ENCODE measurements at regions not wholly inside any gene's neighbourhood (a gene's known extent, or its start where the extent isn't known, plus 50 kb on each side); places are given as distances from the start of the nearest gene placed in this dataset.

DNA sequence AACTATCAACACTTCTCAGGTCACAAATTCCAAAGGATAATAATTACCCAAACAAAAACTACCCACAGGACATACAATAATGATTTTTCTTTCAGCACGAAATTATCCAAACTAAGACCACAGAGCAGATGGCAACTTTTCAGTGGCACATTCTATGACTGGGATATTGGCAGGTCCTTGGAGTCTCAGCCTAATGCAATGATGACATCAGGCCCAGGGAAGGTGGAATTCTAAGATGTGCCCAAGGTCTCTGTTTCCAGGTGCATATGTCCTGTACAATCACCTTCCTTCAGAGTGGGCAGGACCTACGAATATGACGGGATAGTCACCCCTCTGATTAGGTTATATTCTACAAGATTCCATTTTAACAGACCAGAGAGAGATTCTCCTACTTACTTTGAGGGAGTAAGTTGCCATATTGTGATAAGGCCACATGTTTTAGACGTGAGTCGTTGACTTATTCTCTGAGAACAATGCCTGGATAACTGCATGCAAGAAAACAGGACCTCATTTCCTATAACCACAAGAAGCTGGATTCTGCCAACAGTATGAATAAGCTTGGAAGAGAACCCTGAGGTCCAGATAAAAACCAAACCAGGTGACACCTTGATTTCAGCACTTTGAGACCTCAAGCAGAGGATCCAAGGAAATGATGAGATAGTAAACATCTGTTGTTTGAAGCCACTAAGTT is 69.9 kb downstream of the ZC3H11B start:
- TF ChIP-seq CEBPB (IDR thresholded peaks at IDR 0.05) = no peak
- no peak for TF ChIP-seq RAD21 (IDR thresholded peaks at IDR 0.05; ENCODE audit: low read depth)

- TF ChIP-seq MAX (IDR thresholded peaks at IDR 0.05) = no peak
- TF ChIP-seq CEBPB (IDR thresholded peaks at IDR 0.05) = no peak
- TF ChIP-seq TAF1 (IDR thresholded peaks at IDR 0.05; ENCODE audit: low read depth) = no peak
- TF ChIP-seq EGR1 (IDR thresholded peaks at IDR 0.05) = no peak
- no peak for TF ChIP-seq TCF12 (IDR thresholded peaks at IDR 0.05; ENCODE audit: low read depth)
- no peak for TF ChIP-seq TEAD4 (IDR thresholded peaks at IDR 0.05)
- no peak for TF ChIP-seq RAD21 (IDR thresholded peaks at IDR 0.05; ENCODE audit: low read depth)
- TF ChIP-seq CREB1 (IDR thresholded peaks at IDR 0.05; ENCODE audit: low read depth) = no peak
- no peak for TF ChIP-seq REST (IDR thresholded peaks at IDR 0.05; ENCODE audit: low read depth)
- TF ChIP-seq YY1 (IDR thresholded peaks at IDR 0.05; ENCODE audit: low read depth) = no peak
- TF ChIP-seq USF1 (IDR thresholded peaks at IDR 0.05) = no peak
- no peak for TF ChIP-seq NFIC (IDR thresholded peaks at IDR 0.05)
These were observed 71.0 kb downstream of the ZC3H11B start for GRCh38 chr1:219541946-219542345.

DNA sequence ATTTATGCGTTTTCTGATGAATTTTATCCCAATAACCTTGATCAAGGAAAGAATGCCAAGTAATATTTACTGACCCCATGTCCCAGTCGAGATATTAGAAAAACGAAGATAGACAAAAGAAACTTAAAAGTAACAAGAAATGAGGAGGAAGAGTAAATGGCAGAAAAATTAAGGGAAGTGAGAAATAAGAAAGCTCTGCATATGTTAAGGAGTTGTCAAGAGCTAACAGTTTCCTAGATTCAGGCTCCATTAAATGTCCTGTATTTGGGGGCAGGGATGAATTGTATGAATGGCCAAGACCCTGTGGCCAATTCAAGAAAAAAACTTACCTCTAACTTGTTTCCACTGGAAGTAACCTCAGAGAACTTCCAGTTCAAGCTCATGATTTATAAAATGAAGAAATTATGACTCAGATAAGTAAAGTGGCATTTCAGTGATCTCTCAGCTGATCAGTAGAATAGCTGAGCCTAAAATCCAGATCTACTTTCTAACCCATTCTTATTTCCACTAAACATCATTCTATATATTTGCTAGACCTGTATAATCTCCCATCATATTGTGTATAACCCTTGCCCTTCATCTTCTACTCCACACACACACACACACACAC is 73.2 kb downstream of the ZC3H11B start:
- TF ChIP-seq EGR1 (IDR thresholded peaks at IDR 0.05) = no peak
- no peak for TF ChIP-seq CREB1 (IDR thresholded peaks at IDR 0.05; ENCODE audit: low read depth)
- no peak for TF ChIP-seq TAF1 (IDR thresholded peaks at IDR 0.05; ENCODE audit: low read depth)
- TF ChIP-seq TCF12 (IDR thresholded peaks at IDR 0.05; ENCODE audit: low read depth) = no peak
- TF ChIP-seq ZBTB7A (IDR thresholded peaks at IDR 0.05; ENCODE audit: low read depth) = no peak

GRCh38 chr1:219538886-219539285 is 74.0 kb downstream of the ZC3H11B start:
- TF ChIP-seq CREB1 (IDR thresholded peaks at IDR 0.05; ENCODE audit: low read depth) (no peak), NFIC (IDR thresholded peaks at IDR 0.05) (no peak), USF1 (IDR thresholded peaks at IDR 0.05) (no peak), TEAD4 (IDR thresholded peaks at IDR 0.05) (no peak), EGR1 (IDR thresholded peaks at IDR 0.05) (no peak), FOXM1 (IDR thresholded peaks at IDR 0.05; ENCODE audit: borderline replicate concordance, low read depth) (no peak), RAD21 (IDR thresholded peaks at IDR 0.05; ENCODE audit: low read depth) (no peak), TAF1 (IDR thresholded peaks at IDR 0.05; ENCODE audit: low read depth) (no peak), ZBTB7A (IDR thresholded peaks at IDR 0.05; ENCODE audit: low read depth) (no peak), YY1 (IDR thresholded peaks at IDR 0.05; ENCODE audit: low read depth) (no peak), EP300 (IDR thresholded peaks at IDR 0.05; ENCODE audit: borderline replicate concordance) (no peak), MAX (IDR thresholded peaks at IDR 0.05) (no peak), REST (IDR thresholded peaks at IDR 0.05; ENCODE audit: low read depth) (no peak)

GRCh38 chr1:219537223-219537631 is 75.7 kb downstream of the ZC3H11B start:
- no peak for TF ChIP-seq CREB1 (IDR thresholded peaks at IDR 0.05; ENCODE audit: low read depth)
- no peak for TF ChIP-seq MAX (IDR thresholded peaks at IDR 0.05)
- no peak for TF ChIP-seq TAF1 (IDR thresholded peaks at IDR 0.05; ENCODE audit: low read depth)
- TF ChIP-seq REST (IDR thresholded peaks at IDR 0.05; ENCODE audit: low read depth) = no peak
- no peak for TF ChIP-seq ZBTB7A (IDR thresholded peaks at IDR 0.05; ENCODE audit: low read depth)
- TF ChIP-seq USF1 (IDR thresholded peaks at IDR 0.05) = no peak
- TF ChIP-seq YY1 (IDR thresholded peaks at IDR 0.05; ENCODE audit: low read depth) = no peak
- TF ChIP-seq FOXM1 (IDR thresholded peaks at IDR 0.05; ENCODE audit: borderline replicate concordance, low read depth) = no peak
- no peak for TF ChIP-seq EP300 (IDR thresholded peaks at IDR 0.05; ENCODE audit: borderline replicate concordance)
- no peak for TF ChIP-seq NFIC (IDR thresholded peaks at IDR 0.05)
